ENCODE measurements at regions not wholly inside any gene's neighbourhood (a gene's known extent, or its start where the extent isn't known, plus 50 kb on each side); places are given as distances from the start of the nearest gene placed in this dataset.

GRCh38 chr2:8125741-8126711 is 555.8 kb upstream of the ID2 start:
- TF ChIP-seq CTCF (IDR thresholded peaks at IDR 0.05) = no peak
- no peak for TF ChIP-seq POLR2A (IDR thresholded peaks at IDR 0.05)
